ENCODE measurements at regions not wholly inside any gene's neighbourhood (a gene's known extent, or its start where the extent isn't known, plus 50 kb on each side); places are given as distances from the start of the nearest gene placed in this dataset.

DNA sequence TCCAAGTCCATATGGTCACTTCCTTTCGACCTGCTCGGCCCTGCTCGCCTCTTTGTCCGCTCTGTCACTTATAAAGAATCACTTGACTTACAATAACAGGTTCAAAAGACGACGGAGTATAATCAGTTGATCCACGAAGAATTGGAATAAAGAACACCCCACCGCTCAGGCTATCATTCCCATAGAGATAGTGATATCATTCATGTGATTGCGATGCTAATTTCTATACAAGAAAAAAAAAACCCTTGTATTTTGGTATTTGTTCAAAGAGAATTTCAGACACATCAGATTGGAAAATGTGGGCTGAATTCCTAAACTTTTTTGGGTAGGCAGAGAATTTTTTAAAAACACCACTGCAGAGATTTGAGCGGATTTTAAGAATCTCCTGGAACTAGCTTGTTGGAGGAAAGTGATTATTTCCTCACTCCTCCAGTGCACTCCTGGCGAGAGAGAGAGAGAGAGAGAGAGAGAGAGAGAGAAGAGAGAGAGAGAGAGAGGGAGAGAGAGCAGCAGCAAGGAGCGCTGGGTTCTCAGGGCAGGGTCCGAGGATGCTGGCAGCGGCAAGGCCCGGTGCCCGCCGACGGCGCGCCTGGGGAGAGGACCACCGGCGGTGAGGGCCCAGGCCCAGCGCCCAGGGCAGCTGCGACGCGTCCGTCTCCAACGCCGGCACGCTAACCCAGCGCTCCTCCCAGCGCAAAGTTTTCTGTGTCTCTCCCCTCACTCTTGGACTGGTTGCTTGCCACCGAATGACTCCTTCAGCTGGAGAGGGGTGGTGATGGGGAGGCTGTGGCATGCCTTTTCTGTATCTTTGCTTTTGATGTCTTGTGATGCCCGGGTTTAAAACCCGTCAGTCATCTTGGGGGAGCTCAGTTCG, 149.0 kb upstream of the ZNF536 start:
- H3K4me1 ChIP-seq: peaks cover 5 to 18% of the 10 kb centered on the region in 2 donors
- no peak for ATAC-seq
- in situ Hi-C loops (cut with MboI; ENCODE audit: low sequenced_read_pairs in 4 of 4) (no loop called here), intact Hi-C loops (cut with DNase I; ENCODE audit: low total_unique reads) (loop anchor here (5.0 kb wide), 1 partner anchor 429 kb away; no protein-coding TSS in a partner anchor)
- H3K27me3 ChIP-seq: peaks cover 46 to 57% (median 55%) of the 10 kb centered on the region in 3 donors
- H3K36me3 ChIP-seq: no peaks in the 10 kb centered on the region
- DNase-seq: no peak
- no peaks in the 10 kb centered on the region for H3K9me3 ChIP-seq
- H3K4me3 ChIP-seq: no peak overlapping the region
- TF ChIP-seq POLR2A (IDR thresholded peaks at IDR 0.05): no peak
- TF ChIP-seq, protein P1, sequence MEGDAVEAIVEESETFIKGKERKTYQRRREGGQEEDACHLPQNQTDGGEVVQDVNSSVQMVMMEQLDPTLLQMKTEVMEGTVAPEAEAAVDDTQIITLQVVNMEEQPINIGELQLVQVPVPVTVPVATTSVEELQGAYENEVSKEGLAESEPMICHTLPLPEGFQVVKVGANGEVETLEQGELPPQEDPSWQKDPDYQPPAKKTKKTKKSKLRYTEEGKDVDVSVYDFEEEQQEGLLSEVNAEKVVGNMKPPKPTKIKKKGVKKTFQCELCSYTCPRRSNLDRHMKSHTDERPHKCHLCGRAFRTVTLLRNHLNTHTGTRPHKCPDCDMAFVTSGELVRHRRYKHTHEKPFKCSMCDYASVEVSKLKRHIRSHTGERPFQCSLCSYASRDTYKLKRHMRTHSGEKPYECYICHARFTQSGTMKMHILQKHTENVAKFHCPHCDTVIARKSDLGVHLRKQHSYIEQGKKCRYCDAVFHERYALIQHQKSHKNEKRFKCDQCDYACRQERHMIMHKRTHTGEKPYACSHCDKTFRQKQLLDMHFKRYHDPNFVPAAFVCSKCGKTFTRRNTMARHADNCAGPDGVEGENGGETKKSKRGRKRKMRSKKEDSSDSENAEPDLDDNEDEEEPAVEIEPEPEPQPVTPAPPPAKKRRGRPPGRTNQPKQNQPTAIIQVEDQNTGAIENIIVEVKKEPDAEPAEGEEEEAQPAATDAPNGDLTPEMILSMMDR (IDR thresholded peaks at IDR 0.05 in 4 of 5, conservative IDR thresholded peaks at IDR 0.05 in 1 of 5): peak in 1 of 5 experiments; percentile 36
- H3K27ac ChIP-seq: no peak overlapping the region

DNA sequence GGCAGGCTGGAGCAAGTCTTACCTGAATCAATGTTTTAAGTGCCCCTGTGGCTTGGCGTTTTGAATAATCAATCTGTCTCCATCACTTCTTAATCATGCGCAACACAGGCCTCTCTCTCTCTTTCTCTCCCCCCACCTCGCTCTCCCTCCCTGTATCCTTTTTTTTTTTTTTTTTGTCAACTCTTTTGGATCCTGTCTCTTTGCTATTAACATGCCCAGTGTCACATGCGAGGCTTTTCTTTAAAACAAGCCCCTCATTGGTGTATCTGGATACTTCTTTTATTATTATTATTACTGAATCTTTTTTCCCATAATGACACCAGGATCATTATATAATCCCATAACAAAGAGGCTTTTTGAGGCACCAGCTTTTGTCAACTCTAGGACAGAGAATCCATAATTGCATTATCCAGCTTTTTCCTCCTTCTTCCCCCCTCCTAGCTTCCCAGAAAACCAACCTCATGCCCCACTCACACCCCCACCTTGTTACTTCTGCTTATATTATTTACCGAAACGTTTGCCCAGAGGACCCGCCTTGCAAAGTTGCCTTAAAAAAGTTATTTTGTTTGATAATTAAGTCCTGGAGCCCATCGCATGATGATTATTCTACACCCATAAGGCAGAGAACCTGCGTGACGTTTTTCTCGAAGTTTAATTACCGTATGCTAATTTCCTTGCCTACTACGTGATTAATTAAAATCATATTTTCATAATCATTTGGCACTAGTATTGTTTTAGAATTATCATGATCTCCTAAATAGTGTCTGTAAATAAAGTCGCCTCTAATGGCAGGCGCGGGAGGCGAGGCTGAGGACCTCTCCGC, 148.1 kb upstream of the ZNF536 start:
- intact Hi-C loops (cut with DNase I; ENCODE audit: low total_unique reads): loop anchor here (5.0 kb wide), 1 partner anchor 428 kb away; no protein-coding TSS in a partner anchor
- DNase-seq: no peak
- Histone ChIP-seq H3K9me3 (no peaks in the 10 kb centered on the region), H3K36me3 (no peaks in the 10 kb centered on the region), H3K27me3 (peaks cover 49 to 63% (median 59%) of the 10 kb centered on the region in 3 donors), H3K4me1 (peaks cover 5 to 20% of the 10 kb centered on the region in 2 donors), H3K4me3 (no peak overlapping the region), H3K27ac (no peak overlapping the region)
- ATAC-seq: no peak
- in situ Hi-C loops (cut with MboI; ENCODE audit: low sequenced_read_pairs in 4 of 4): no loop called here
- TF ChIP-seq POLR2A (IDR thresholded peaks at IDR 0.05): no peak
- TF ChIP-seq, protein P1 (IDR thresholded peaks at IDR 0.05 in 4 of 5, conservative IDR thresholded peaks at IDR 0.05 in 1 of 5): no peak

DNA sequence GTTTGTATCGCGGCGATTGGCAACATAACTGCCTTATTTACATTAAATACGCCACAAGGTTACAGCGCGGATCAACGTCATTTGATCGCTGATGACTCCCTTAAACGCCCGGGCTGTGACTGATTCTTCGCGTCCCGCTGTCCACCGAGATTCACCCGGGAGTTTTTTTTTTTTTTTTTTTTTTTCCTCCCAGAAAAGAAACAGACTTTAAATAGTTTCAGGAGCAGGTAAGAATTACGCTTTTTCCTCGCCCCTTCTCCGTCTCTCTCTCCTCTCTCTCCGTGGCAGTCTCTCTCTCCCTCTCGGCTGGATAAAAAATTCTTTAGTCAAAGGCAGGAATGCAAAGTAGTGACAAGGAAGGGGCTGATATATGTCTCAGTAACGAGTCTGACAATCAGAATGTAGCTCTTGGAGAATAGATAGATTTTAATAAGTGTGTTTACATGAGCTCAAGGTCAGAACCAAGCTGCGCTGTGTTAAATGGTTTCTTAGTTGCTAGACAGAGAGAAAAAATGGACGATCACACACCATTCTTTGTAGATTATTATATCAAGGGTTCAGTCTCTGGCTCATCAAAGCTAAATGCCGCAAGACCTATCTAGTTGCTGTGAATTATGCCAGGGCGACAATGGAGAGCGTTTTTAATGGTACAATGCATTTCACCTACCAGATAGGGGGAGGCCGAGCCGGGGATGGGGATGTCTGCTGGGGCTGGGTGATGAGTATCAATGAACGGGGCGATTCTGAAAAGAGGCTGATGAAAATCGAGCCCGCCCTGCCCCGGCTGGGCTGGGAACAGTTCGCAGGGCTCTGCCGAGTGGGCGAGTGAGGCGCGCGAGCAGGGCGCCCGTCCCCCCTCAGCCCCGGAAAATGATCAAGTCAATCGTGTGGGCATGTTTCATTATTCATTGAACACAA, 147.2 kb upstream of the ZNF536 start:
- TF ChIP-seq POLR2A (IDR thresholded peaks at IDR 0.05): no peak
- TF ChIP-seq, protein P1 (IDR thresholded peaks at IDR 0.05 in 4 of 5, conservative IDR thresholded peaks at IDR 0.05 in 1 of 5): no peak
- in situ Hi-C loops (cut with MboI; ENCODE audit: low sequenced_read_pairs in 4 of 4): no loop called here
- peaks cover 5 to 20% of the 10 kb centered on the region in 2 donors for H3K4me1 ChIP-seq

More for the DNA sequence above, 147.2 kb upstream of the ZNF536 start:
- DNase-seq (no peak), ATAC-seq (no peak)
- Histone ChIP-seq H3K4me3 (peak overlapping the region; percentile 32 to 66 (median 43)), H3K27me3 (peaks cover 53 to 72% (median 66%) of the 10 kb centered on the region in 3 donors), H3K36me3 (no peaks in the 10 kb centered on the region), H3K9me3 (no peaks in the 10 kb centered on the region), H3K27ac (no peak overlapping the region)
- intact Hi-C loops (cut with DNase I; ENCODE audit: low total_unique reads): loop anchor here (5.0 kb wide), 2 partner anchors 182 to 427 kb away; no protein-coding TSS in a partner anchor

All from gastrocnemius medialis (tissue), 4 donors.